ENCODE measurements at regions not wholly inside any gene's neighbourhood (a gene's known extent, or its start where the extent isn't known, plus 50 kb on each side); places are given as distances from the start of the nearest gene placed in this dataset.

DNA sequence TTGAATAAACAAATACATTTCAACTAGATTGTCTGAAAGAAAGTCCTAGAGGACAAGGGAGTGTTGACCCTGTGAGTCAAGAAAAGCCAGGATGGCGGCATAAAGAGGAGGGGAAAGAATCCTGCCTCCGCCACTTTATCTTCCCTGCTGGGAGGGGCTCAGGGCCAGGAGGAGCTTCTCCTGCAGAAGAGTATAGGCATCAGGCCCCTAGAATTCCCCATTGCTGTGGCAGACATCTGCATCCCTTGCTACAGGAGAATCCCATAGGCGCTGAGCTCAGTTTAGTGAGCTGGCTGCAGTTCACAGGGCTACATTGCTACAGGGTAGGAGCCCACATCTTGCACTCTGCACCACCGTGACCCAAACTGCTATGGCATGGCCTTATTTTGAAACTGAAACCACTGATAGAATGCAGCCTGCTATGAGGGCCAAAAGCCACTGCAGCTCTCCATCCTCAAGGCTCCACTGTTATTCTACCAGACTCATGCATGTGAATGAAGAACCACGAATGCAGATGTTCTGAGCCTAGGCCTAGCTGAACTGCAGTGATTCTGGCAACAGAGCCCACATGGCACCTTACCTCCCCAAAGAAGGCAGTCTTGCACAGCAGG lies 941.4 kb upstream of the CTNND2 start:
- H3K4me3 ChIP-seq (replicated peaks; ENCODE audit: low read depth, low read length), result no peak overlapping the region
- TF ChIP-seq, protein P1, sequence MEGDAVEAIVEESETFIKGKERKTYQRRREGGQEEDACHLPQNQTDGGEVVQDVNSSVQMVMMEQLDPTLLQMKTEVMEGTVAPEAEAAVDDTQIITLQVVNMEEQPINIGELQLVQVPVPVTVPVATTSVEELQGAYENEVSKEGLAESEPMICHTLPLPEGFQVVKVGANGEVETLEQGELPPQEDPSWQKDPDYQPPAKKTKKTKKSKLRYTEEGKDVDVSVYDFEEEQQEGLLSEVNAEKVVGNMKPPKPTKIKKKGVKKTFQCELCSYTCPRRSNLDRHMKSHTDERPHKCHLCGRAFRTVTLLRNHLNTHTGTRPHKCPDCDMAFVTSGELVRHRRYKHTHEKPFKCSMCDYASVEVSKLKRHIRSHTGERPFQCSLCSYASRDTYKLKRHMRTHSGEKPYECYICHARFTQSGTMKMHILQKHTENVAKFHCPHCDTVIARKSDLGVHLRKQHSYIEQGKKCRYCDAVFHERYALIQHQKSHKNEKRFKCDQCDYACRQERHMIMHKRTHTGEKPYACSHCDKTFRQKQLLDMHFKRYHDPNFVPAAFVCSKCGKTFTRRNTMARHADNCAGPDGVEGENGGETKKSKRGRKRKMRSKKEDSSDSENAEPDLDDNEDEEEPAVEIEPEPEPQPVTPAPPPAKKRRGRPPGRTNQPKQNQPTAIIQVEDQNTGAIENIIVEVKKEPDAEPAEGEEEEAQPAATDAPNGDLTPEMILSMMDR (IDR thresholded peaks at IDR 0.05; ENCODE audit: low read depth, low read length, missing control alignments), result no peak

DNA sequence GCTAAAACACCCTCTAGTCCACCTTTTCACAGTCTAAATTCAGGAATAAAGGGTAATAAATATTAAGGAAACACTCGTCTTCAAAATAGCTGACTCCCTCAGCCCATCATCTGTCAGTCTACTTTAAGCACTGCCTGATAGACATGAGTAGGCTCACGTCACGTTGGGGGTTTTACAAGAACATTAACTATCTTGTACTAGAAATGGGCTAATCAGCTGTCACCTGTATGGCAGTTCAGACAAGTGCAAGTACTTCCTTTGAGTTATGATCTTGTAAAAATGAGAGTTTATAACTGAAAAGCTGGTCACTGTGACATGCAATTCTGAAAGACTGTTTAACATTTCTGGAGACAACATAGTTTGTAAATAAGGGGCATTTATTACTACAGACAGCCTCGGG lies 936.7 kb upstream of the CTNND2 start:
- H3K4me3 ChIP-seq (replicated peaks; ENCODE audit: low read depth, low read length), result no peak overlapping the region
- TF ChIP-seq, protein P1 (IDR thresholded peaks at IDR 0.05; ENCODE audit: low read depth, low read length, missing control alignments), result no peak
- DNase-seq (ENCODE audit: extremely low read depth, low read depth), result no peak

More for the DNA sequence above, 941.4 kb upstream of the CTNND2 start:
- no peak for DNase-seq (ENCODE audit: extremely low read depth, low read depth)

DNA sequence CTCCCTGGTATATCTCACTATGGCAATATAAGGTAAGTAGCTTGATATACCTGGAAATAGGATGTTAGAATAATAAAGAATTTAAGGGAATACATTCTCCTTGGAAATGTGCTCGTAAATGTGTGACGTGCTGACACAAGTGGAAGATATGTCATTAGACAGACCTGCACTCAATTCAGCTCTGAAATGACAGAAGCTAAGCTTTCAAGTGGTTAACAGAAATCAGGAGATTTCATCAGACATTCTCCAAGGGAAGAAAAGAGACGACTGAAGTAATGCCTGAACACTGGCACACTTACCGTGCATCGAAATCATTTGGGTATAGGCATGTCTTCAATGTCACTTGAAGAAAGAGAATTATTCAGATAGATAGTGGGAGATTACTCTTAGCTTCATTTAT lies 933.3 kb upstream of the CTNND2 start:
- TF ChIP-seq, protein P1 (IDR thresholded peaks at IDR 0.05; ENCODE audit: low read depth, low read length, missing control alignments), result no peak
- no peak for DNase-seq (ENCODE audit: extremely low read depth, low read depth)
- no peak overlapping the region for H3K4me3 ChIP-seq (replicated peaks; ENCODE audit: low read depth, low read length)

DNA sequence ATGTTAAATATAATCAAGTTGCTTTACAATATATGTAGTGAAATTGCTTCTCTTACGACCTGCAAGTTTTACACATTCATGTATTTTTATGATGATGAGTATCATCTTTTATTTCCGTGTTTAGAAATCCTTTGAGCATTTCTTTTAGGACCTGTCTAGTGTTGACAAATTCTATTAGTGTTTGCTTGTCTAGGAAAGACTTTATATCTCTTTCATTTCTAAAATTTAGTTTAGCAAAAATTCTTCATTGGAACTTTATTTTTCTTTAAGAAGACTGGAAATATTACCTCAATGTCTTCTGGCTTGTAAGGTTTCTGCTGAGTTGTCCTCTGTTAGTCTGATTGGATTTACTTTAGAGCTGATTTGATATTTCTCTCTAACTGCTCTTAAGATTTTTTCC lies 920.9 kb upstream of the CTNND2 start:
- TF ChIP-seq, protein P1 (IDR thresholded peaks at IDR 0.05; ENCODE audit: low read depth, low read length, missing control alignments), result no peak
- no peak overlapping the region for H3K4me3 ChIP-seq (replicated peaks; ENCODE audit: low read depth, low read length)
- no peak for DNase-seq (ENCODE audit: extremely low read depth, low read depth)

DNA sequence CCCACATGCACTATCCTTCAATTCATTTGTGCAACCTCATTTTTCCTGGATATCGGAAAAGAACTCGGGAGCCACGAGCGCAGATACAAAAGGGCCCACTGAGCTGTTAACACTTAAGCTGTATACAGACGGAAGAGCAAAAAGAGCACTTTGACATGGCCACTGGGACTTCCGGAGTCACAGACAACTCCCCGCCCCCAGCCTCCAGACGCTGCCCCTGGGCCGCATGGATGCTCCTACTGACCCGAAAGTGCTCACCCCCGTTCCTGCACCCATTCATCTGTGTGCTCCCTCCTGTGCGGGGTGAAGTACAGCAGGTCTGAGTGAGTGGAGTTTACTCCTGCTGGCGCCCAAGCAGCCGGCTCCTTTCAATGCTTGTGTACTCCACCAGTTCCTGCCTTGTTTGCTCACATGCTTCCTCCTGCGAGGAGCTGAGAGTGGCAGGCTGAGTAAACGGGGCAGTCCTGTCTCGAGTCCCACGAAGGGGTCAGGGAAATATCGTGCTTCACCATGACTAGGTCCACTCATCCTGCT lies 901.0 kb upstream of the CTNND2 start:
- no peak for DNase-seq (ENCODE audit: extremely low read depth, low read depth)
- TF ChIP-seq, protein P1 (IDR thresholded peaks at IDR 0.05; ENCODE audit: low read depth, low read length, missing control alignments), result no peak
- H3K4me3 ChIP-seq (replicated peaks; ENCODE audit: low read depth, low read length), result no peak overlapping the region

DNA sequence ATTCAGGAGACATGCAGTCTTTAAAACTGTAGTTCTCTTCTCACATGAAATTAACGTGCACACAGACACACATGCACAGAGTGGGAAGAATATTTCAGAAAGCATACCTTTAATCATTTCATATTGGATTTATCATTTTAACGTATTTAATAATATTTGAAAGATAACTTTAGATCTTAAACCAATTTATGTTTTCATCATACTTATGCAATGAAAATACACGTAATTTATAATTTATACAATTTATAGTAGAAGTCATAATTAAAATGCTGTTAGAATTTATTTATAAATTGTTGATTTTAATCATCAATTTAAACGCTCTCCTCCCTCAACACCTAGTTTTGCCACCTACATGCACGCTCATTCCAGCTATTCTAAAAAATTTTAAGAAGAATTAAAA lies 894.9 kb upstream of the CTNND2 start:
- H3K4me3 ChIP-seq (replicated peaks; ENCODE audit: low read depth, low read length), result no peak overlapping the region
- TF ChIP-seq, protein P1 (IDR thresholded peaks at IDR 0.05; ENCODE audit: low read depth, low read length, missing control alignments), result no peak
- no peak for DNase-seq (ENCODE audit: extremely low read depth, low read depth)

DNA sequence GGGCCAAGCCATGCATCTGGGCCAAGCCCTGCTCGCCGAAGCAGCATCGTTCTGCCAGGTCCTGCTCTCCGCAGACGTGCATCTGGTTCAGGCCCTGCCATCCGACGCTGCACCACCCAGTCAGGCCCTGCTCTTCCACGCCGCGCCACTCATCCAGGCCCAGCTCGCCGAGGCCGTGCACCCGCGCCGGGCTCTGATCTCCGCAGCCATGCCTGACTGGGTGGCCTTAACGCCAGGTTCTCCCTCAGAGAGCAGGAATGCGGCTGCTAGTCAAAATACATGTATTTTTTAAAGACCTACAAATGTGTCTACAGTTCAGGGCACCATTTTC lies 891.1 kb upstream of the CTNND2 start:
- DNase-seq (ENCODE audit: extremely low read depth, low read depth), result no peak
- H3K4me3 ChIP-seq (replicated peaks; ENCODE audit: low read depth, low read length), result no peak overlapping the region
- TF ChIP-seq, protein P1 (IDR thresholded peaks at IDR 0.05; ENCODE audit: low read depth, low read length, missing control alignments), result no peak
